Inflammatory macrophage (primary cell): ENCODE measurements at regions not wholly inside any gene's neighbourhood (a gene's known extent, or its start where the extent isn't known, plus 50 kb on each side); places are given as distances from the start of the nearest gene placed in this dataset.

ENCODE experiments used
- DNase-seq, 2 donors: peaks; one replicate each; pipeline ENCODE4 v3.0.0-alpha.2; 2020 to 2022

GRCh38 chr10:58140691-58141347 lies 126.9 kb downstream of the IPMK start:
- no peak for DNase-seq

- no peak for DNase-seq
Measured at GRCh38 chr10:58140054-58140453, 127.6 kb downstream of the IPMK start.

GRCh38 chr10:58137813-58138212 lies 129.9 kb downstream of the IPMK start:
- no peak for DNase-seq

- no peak for DNase-seq
Measured at GRCh38 chr10:58115218-58116050, 152.3 kb downstream of the IPMK start.

DNA sequence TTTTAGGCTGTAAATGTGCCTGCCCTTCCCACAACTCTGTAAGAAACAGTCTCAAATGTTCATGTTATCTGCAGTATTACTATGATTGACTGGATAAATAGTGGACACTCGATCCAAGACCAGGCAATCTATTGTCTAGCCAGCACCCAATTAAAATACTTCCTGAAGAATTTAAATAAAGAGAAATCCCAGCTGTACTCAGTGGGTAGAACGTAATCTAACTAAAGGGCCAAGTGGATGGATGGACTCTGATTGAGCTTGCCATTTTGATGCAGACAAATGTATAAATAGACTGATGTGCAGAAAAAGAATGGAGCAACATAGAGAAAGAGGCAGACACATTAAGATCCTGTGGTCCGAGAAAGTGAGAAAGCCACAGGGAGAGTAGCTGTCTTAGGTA lies 158.0 kb downstream of the IPMK start:
- no peak for DNase-seq

DNA sequence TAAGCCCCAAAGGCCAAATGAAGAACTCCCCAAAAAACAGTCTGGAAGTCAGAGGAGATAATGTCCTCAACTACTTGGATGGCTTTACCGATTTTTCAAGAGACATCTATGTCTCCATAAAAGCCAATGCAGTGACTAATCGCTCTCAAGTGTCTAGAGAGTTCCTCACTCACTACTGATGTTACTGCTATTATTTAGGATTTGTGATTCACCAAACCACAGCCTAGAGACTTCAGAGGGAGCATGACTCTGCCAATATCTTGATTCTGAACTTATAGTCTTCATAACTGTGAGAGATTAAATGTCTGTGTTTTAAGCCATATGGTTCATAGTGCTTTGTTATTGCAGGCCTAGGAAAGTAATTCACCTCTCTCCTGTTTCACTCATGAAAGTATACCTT lies 160.2 kb downstream of the IPMK start:
- no peak for DNase-seq

GRCh38 chr10:58106211-58107035 lies 161.3 kb downstream of the IPMK start:
- no peak for DNase-seq

GRCh38 chr10:58104351-58104751 lies 163.3 kb downstream of the IPMK start:
- no peak for DNase-seq

GRCh38 chr10:58102897-58103296 lies 164.8 kb downstream of the IPMK start:
- DNase-seq, result no peak

DNA sequence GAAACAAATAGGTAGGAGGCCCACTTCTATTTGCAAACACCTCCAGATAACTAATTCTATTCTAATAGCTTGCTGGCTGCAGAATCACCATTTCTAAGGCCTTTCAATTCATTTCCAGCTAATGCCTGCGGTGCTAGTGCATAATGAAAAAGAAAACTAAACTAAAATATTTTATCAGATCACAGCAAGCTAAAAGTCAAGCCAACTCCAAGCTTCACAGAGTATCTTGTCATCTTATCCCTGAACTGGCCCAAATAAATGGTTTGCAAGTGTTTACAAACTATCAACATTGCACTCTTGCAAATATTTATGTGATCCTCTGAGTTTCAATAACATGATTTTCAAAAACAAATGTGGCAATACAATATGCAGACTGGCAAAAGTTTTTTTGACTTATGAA lies 166.0 kb downstream of the IPMK start:
- no peak for DNase-seq

DNA sequence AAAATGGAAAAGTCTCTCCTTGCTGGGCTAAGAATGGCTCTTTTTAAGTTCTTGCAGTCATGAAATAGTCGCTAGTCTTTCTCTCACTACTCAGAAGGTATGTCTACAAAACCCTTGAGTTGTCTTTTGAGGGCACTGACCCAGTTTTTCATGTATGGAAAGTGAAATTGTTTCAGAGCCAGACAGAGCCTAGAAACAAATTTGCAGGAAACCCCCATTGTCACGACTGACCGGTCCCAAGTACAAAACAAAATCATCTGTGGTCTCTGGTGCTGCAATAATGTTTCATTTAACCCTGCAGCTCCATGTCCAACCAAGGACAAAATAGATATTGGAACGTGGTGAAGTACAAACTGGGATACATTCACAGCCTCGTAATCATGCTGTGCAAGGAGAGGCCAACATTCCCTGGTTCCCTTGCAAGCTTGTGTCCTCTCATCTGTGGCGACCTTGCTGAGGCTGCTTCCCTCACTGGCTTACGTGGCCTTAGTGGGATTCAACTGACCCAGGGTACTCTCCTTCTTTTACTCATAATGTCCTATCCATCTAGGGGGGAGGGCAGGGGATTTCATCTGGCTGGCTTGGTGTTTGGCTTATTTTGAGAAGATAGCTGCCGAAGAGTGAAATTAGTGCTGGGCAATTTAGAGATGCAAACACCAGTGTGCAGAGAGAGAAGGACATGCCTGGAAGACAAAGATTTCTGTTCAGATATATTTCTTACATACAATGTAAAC lies 172.5 kb downstream of the IPMK start:
- DNase-seq, result no peak

DNA sequence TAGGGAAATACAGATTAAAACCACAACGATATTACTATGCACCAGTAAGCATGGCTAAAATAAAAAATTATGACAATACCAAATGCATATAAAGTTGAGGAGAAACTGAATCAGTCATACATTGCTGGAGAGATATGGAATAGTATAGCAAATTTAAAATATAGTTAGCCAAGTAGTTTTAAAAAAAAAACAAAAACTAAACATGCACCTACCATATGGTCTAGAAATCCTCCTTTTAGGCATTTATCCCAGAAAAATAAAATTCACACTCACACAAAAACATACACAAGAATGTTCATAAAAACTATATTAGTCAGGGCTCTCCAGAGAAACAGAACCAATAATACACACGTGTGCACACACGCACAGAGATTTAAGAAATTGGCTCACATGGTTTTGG lies 175.8 kb downstream of the IPMK start:
- no peak for DNase-seq

- no peak for DNase-seq
Measured at GRCh38 chr10:58089739-58090138, 178.0 kb downstream of the IPMK start.

- DNase-seq, result no peak
Measured at GRCh38 chr10:58087896-58088295, 179.8 kb downstream of the IPMK start.

DNA sequence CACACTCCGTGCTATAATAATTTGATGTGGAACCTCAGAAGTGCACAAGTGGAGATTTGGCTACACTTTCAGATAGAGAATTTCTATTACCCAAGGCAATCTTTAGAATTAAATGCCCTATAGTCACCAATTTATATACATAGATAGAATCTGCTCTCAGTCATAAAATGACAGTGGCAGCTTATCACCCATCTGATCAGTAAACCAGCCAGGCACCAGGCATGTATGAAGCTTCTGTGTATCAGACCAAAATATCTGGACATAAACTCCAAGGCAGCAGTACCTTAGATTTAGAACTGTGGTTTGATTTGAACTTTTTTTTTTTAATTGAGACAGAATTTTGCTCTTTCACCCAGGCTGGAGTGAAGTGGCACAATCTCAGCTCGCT lies 180.9 kb downstream of the IPMK start:
- DNase-seq, result no peak

- no peak for DNase-seq
Measured at GRCh38 chr10:58086144-58086762, 181.4 kb downstream of the IPMK start.

GRCh38 chr10:58082248-58082647 lies 185.4 kb downstream of the IPMK start:
- no peak for DNase-seq

DNA sequence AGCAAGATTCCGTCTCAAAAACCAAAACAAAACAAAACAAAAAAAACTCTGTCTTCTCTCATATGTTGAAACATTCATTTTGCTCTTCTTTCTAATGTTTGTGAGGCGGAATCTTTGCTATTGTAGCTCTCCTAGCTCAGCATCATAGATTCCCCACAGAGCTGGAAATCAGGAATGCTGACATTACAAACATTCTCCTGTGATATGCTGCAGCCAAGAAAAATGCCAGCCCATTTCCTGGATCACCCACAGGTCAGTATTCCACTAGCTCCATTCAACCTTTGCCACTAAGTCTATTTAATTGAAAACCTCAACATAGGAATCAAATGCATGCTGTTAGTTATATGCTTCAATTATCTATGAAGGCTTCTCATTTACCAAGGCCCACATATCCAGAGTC lies 186.3 kb downstream of the IPMK start:
- DNase-seq, result no peak

DNA sequence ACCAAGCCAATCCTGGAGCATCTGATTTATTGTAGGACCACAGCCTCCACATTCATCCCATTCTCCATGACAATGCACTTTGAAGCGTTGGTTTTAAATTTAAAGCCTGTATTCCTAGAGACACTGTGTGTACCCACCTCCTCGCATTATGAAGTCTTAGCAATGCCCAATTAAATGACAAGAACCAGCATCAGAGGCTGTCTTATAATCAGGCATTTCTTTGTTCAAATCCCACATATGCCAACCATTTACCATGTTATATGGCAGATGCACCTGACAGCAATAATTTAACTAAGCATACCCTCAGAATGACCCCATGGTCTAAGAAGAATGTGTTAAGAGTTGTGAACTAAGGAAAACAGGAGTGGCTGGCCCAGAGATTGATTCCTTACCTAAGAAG lies 188.2 kb downstream of the IPMK start:
- DNase-seq, result no peak

- no peak for DNase-seq
Measured at GRCh38 chr10:58072634-58073033, 195.1 kb downstream of the IPMK start.

DNA sequence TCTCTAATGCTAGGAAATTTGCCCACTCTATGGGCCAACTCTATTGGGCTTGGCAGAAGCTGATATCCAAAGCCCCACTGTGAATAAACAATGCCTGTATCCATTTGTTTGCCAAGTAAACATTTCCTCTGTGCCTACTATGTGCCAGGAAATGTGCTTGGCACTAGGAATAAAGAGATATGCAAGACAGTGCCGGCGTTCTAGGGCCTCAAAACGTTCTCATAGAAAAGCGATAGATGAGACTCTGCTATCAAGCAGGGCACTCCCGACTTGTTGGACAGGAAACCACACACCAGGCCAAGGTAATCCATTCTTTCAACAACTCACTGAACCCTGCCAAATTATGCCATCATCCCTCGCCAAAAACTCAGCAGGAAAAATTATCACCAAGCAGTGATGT lies 196.7 kb downstream of the IPMK start:
- DNase-seq, result no peak

DNA sequence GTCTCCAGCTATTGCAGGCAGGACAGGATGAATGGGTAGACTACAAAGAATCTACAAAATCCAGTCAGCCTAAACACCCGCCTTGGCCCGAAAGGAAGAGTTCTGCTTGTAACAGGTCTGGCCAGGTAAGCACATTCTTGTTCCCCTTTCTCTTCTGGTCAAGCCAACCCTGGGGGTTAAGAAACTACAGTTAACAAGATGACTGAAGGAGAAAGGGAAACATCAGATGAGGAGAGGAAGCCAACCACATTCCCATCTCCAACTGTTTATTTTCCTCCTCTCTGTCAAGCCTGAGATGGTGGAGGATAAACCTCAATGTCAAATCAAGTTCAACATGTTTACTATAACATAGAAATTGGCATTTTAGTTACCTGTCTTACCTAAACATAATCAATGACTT lies 198.9 kb downstream of the IPMK start:
- no peak for DNase-seq
